H9 (cell line): ENCODE measurements at regions not wholly inside any gene's neighbourhood (a gene's known extent, or its start where the extent isn't known, plus 50 kb on each side); places are given as distances from the start of the nearest gene placed in this dataset.

Experiments
- DNase-seq: peaks from one replicate; pipeline ENCODE4 v3.0.0-alpha.2; 2017
- H2AFZ ChIP-seq: one replicate; pipeline ENCODE4 v1.6.1; 2013; ENCODE audit warnings: mild to moderate bottlenecking, low read length, control low read depth, moderate library complexity
- H2AK5ac ChIP-seq: 2 replicates; pipeline ENCODE4 v1.6.1; 2013; ENCODE audit warnings: low read length, control low read depth, mixed read lengths; ENCODE audit not compliant: insufficient read length
- H2BK120ac ChIP-seq: one replicate; pipeline ENCODE4 v1.6.1; 2013; ENCODE audit warnings: low read depth, mild to moderate bottlenecking, low read length, control low read depth, inconsistent platforms; ENCODE audit not compliant: poor library complexity, severe bottlenecking
- H2BK12ac ChIP-seq: 2 replicates; pipeline ENCODE4 v1.6.1; 2013; ENCODE audit warnings: low read length, control low read depth, mixed read lengths, low read depth; ENCODE audit not compliant: insufficient read length
- H2BK15ac ChIP-seq: 2 replicates; pipeline ENCODE4 v1.6.1; 2013; ENCODE audit warnings: low read depth, low read length, control low read depth
- H2BK20ac ChIP-seq: one replicate; pipeline ENCODE4 v1.6.1; 2013; ENCODE audit warnings: low read depth, mild to moderate bottlenecking, low read length, control low read depth, inconsistent platforms; ENCODE audit not compliant: poor library complexity, severe bottlenecking
- H2BK5ac ChIP-seq: 2 replicates; pipeline ENCODE4 v1.6.1; 2013; ENCODE audit warnings: low read length, control low read depth, mixed read lengths; ENCODE audit not compliant: insufficient read length
- H3K14ac ChIP-seq: 2 replicates; pipeline ENCODE4 v1.6.1; 2013; ENCODE audit warnings: low read length, control low read depth; ENCODE audit not compliant: insufficient read depth
- H3K18ac ChIP-seq: 2 replicates; pipeline ENCODE4 v1.6.1; 2013; ENCODE audit warnings: low read depth, mild to moderate bottlenecking, mixed read lengths, low read length, control low read depth; ENCODE audit not compliant: insufficient read length
- H3K23ac ChIP-seq: 2 replicates; pipeline ENCODE4 v1.6.1; 2013; ENCODE audit warnings: low read length, control low read depth, mixed read lengths, low read depth; ENCODE audit not compliant: insufficient read length
- H3K23me2 ChIP-seq: 2 replicates; pipeline ENCODE4 v1.6.1; 2013; ENCODE audit warnings: low read depth, mild to moderate bottlenecking, mixed read lengths, low read length, control low read depth; ENCODE audit not compliant: insufficient read length, poor library complexity, severe bottlenecking
- H3K27ac ChIP-seq: 2 replicates; pipeline ENCODE4 v1.5.1; 2013; ENCODE audit warnings: low read length, control low read depth, mixed read lengths, low read depth; ENCODE audit not compliant: insufficient read length
- H3K27me3 ChIP-seq: 2 replicates; pipeline ENCODE4 v1.6.1; 2013; ENCODE audit warnings: low read length, control low read depth, inconsistent platforms; ENCODE audit not compliant: insufficient read depth
- H3K4ac ChIP-seq: 2 replicates; pipeline ENCODE4 v1.6.1; 2013; ENCODE audit warnings: low read depth, mild to moderate bottlenecking, control low read depth, inconsistent platforms, low read length, moderate library complexity
- H3K4me1 ChIP-seq: 2 replicates; pipeline ENCODE4 v1.6.1; 2013; ENCODE audit warnings: low read length, control low read depth, inconsistent platforms; ENCODE audit not compliant: insufficient read depth
- H3K4me2 ChIP-seq: 2 replicates; pipeline ENCODE4 v1.6.1; 2013; ENCODE audit warnings: low read length, control low read depth, mixed read lengths; ENCODE audit not compliant: insufficient read length, insufficient read depth
- H3K56ac ChIP-seq: 2 replicates; pipeline ENCODE4 v1.6.1; 2013; ENCODE audit warnings: low read depth, mild to moderate bottlenecking, mixed read lengths, low read length, control low read depth; ENCODE audit not compliant: insufficient read length
- H3K79me1 ChIP-seq: 2 replicates; pipeline ENCODE4 v1.6.1; 2013; ENCODE audit warnings: low read depth, mild to moderate bottlenecking, moderate library complexity, low read length, control low read depth, inconsistent platforms; ENCODE audit not compliant: insufficient read depth, poor library complexity, severe bottlenecking
- H3K79me2 ChIP-seq: 2 replicates; pipeline ENCODE4 v1.6.1; 2013; ENCODE audit warnings: low read length, control low read depth, inconsistent platforms; ENCODE audit not compliant: insufficient read depth
- H3K9ac ChIP-seq: 2 replicates; pipeline ENCODE4 v1.6.1; 2013; ENCODE audit warnings: low read length, control low read depth, mixed read lengths; ENCODE audit not compliant: insufficient read length; ENCODE audit errors: extremely low read depth
- H3K9me3 ChIP-seq: one replicate; pipeline ENCODE4 v1.6.1; 2013; ENCODE audit warnings: low read depth, low read length, inconsistent platforms; ENCODE audit not compliant: control insufficient read depth
- H3T11ph ChIP-seq: one replicate; pipeline ENCODE4 v1.6.1; 2013; ENCODE audit warnings: mild to moderate bottlenecking, low read length, control low read depth, inconsistent platforms
- H4K20me1 ChIP-seq: one replicate; pipeline ENCODE4 v1.6.1; 2013; ENCODE audit not compliant: control insufficient read depth, insufficient read length, insufficient read depth
- H4K5ac ChIP-seq: 2 replicates; pipeline ENCODE4 v1.6.1; 2013; ENCODE audit warnings: low read depth, mild to moderate bottlenecking, mixed read lengths, low read length, control low read depth; ENCODE audit not compliant: insufficient read length
- H4K8ac ChIP-seq: replicated peaks from 2 replicates; pipeline ENCODE4 v1.6.1; 2013; ENCODE audit warnings: low read length, control low read depth, mixed read lengths, low read depth; ENCODE audit not compliant: insufficient read length
- H4K91ac ChIP-seq: 2 replicates; pipeline ENCODE4 v1.6.1; 2013; ENCODE audit warnings: low read depth, mild to moderate bottlenecking, moderate library complexity, mixed read lengths, low read length, control low read depth; ENCODE audit not compliant: insufficient read length
- H3K27ac Mint-ChIP-seq, 3 experiments: 2 replicates in 2 of 3; 3 replicates in 1 of 3; pipeline ENCODE4 v1.8.0; 2020 to 2021; ENCODE audit warnings: mixed read lengths in 3 of 3, mild to moderate bottlenecking in 1 of 3, moderate library complexity in 1 of 3
- H3K27me3 Mint-ChIP-seq: 2 replicates; pipeline ENCODE4 v1.8.0; 2021; ENCODE audit warnings: low read depth, mild to moderate bottlenecking, moderate library complexity, mixed read lengths
- H3K36me3 Mint-ChIP-seq, 3 experiments: 2 replicates in 2 of 3; 3 replicates in 1 of 3; pipeline ENCODE4 v1.8.0; 2020 to 2021; ENCODE audit warnings: low read depth in 3 of 3, mixed read lengths in 3 of 3; ENCODE audit not compliant: insufficient read depth in 1 of 3
- H3K4me1 Mint-ChIP-seq, 2 experiments: 2 replicates each; pipeline ENCODE4 v1.8.0; 2020; ENCODE audit warnings: mixed read lengths in 2 of 2
- H3K4me3 Mint-ChIP-seq, 2 experiments: 2 replicates in 1 of 2; 3 replicates in 1 of 2; pipeline ENCODE4 v1.8.0; 2020 to 2021; ENCODE audit warnings: mild to moderate bottlenecking in 2 of 2, mixed read lengths in 2 of 2, moderate library complexity in 1 of 2
- H3K9me3 Mint-ChIP-seq, 2 experiments: 2 replicates in 1 of 2; 3 replicates in 1 of 2; pipeline ENCODE4 v1.8.0; 2020; ENCODE audit warnings: mild to moderate bottlenecking in 2 of 2, mixed read lengths in 2 of 2, moderate library complexity in 1 of 2
- CTCF ChIP-seq: fragments of 200-600 bp; sonication (generic); conservative IDR thresholded peaks from 3 replicates; pipeline ENCODE4 v1.8.0; 2021; ENCODE audit warnings: antibody characterized with exemption, mild to moderate bottlenecking
- WGBS: extraction: QIAGEN DNeasy Blood & Tissue Kit; methylation state at CpG from one replicate; pipeline ENCODE4 v1.1.7; 2013; ENCODE audit warnings: missing lambda C conversion rate, low lambda C conversion rate, mixed read lengths; ENCODE audit not compliant: insufficient read length; ENCODE audit errors: extremely low coverage; 5-methylcytosine and 5-hydroxymethylcytosine counted together

DNA sequence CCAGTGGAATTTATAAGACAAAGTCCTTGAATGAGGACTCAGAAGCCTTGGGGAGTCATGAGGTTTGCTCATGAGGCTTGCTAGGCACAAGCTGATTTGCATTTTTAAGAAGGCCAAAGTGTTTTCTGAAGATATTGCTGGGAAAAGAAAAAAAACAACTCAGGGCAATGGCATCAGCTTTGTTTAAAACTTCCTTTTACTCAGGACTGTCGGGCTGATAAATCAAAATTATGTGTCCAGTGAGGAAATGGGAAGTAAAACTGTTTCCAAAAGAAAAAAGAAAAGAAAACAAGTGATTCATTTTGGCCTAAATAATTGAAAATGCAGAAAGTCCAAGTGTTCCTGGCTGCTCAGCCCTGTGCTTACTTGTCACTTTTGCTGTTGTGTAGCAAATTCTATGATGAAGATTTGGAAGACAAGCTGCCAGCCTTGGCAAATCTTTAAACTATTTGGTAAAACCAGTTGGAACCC is 282.4 kb downstream of the HLX start:
- Histone ChIP-seq H3K14ac (no peak overlapping the region), H2BK20ac (no peak overlapping the region), H3T11ph (no peak overlapping the region), H3K79me2 (no peaks in the 10 kb centered on the region), H2BK5ac (no peak overlapping the region), H4K8ac (no peak overlapping the region), H2BK120ac (no peak overlapping the region), H3K9ac (no peak overlapping the region), H3K9me3 (no peaks in the 10 kb centered on the region), H2AFZ (no peak overlapping the region), H3K23ac (no peak overlapping the region), H3K4me1 (peaks cover 6% of the 10 kb centered on the region), H2AK5ac (no peak overlapping the region), H3K23me2 (no peaks in the 10 kb centered on the region), H3K79me1 (no peaks in the 10 kb centered on the region), H2BK15ac (no peak overlapping the region), H4K5ac (no peak overlapping the region), H4K91ac (no peak overlapping the region), H2BK12ac (no peak overlapping the region), H3K56ac (no peak overlapping the region), H3K27ac (no peak overlapping the region), H3K18ac (no peak overlapping the region), H4K20me1 (no peaks in the 10 kb centered on the region), H3K4me2 (no peak overlapping the region), H3K27me3 (no peaks in the 10 kb centered on the region), H3K4ac (no peak overlapping the region)
- no peak for DNase-seq
- Mint-ChIP-seq H3K36me3 (no peaks in the 10 kb centered on the region; a peak in 2 of 7 replicates), H3K9me3 (no peaks in the 10 kb centered on the region), H3K27me3 (no peaks in the 10 kb centered on the region), H3K4me3 (no peak overlapping the region), H3K4me1 (peaks cover 25 to 26% of the 10 kb centered on the region in 2 experiments), H3K27ac (peak overlapping the region in 1 of 3 experiments; percentile 59; a peak in 1 of 7 replicates)
- no CpG with 5 or more reads among the region's 1 CpG for WGBS
- no peak for TF ChIP-seq CTCF
